Upper lobe of left lung (tissue), 6 donors: ENCODE measurements at regions not wholly inside any gene's neighbourhood (a gene's known extent, or its start where the extent isn't known, plus 50 kb on each side); places are given as distances from the start of the nearest gene placed in this dataset.

ENCODE experiments used
- ATAC-seq, 2 donors: fragments of 200-7000 bp; cut with Tn5 transposase; one replicate each; pipeline ENCODE4 v1.9.1; 2022; ENCODE audit warnings: mild to moderate bottlenecking in 2 of 2, moderate library complexity in 2 of 2; ENCODE audit not compliant: low FRiP score in 2 of 2
- DNase-seq, 2 donors: peaks; one replicate each; pipeline ENCODE4 v3.0.0-alpha.2; 2019 to 2020
- H3K27ac ChIP-seq, 4 donors: fragments of 200-600 bp; sonication (generic); one replicate each; pipeline ENCODE4 v1.5.1; 2016 to 2019
- H3K27me3 ChIP-seq, 4 donors: fragments of 200-600 bp; sonication (generic); one replicate each; pipeline ENCODE4 v1.5.1; 2017 to 2019
- H3K36me3 ChIP-seq, 4 donors: fragments of 200-600 bp; sonication (generic); one replicate each; pipeline ENCODE4 v1.5.1; 2016 to 2019
- H3K4me1 ChIP-seq, 4 donors: fragments of 200-600 bp; sonication (generic); one replicate each; pipeline ENCODE4 v1.5.1; 2018 to 2019
- H3K4me3 ChIP-seq, 4 donors: fragments of 200-600 bp; sonication (generic); one replicate each; pipeline ENCODE4 v1.5.1; 2017 to 2019; ENCODE audit warnings: mild to moderate bottlenecking in 2 of 4, moderate library complexity in 1 of 4
- H3K9me3 ChIP-seq, 4 donors: fragments of 200-600 bp; sonication (generic); one replicate each; pipeline ENCODE4 v1.5.1; 2018 to 2019
- EP300 ChIP-seq, 4 donors: sonication (generic); formaldehyde crosslinking; IDR thresholded peaks; one replicate each; pipeline ENCODE4 v1.5.1; 2017; ENCODE audit warnings: antibody characterized with exemption in 4 of 4, control low read depth in 2 of 4
- POLR2A ChIP-seq, 4 donors: fragments of 450-650 bp; IDR thresholded peaks; one replicate each; pipeline ENCODE4 v1.5.1; 2016 to 2017; ENCODE audit warnings: antibody characterized with exemption in 4 of 4, mild to moderate bottlenecking in 2 of 4
- POLR2AphosphoS5 ChIP-seq, 2 donors: sonication (generic); formaldehyde crosslinking; IDR thresholded peaks; one replicate each; pipeline ENCODE4 v1.5.1; 2017; ENCODE audit warnings: antibody characterized with exemption in 2 of 2
- WGBS, 2 donors: methylation state at CpG; one replicate each; pipeline ENCODE4 v1.1.5; 2017 to 2018; 5-methylcytosine and 5-hydroxymethylcytosine counted together
- TF ChIP-seq, protein P1 (sequence below), 6 experiments: fragments of 450-650 bp in 4 of 6; fragments of 200-600 bp in 2 of 6; sonication (generic) in 2 of 6; IDR thresholded peaks; one replicate each; pipeline ENCODE4 v1.5.1; 2016 to 2019; ENCODE audit warnings: antibody characterized with exemption in 6 of 6
- donor health status: DM: no; HTN: no; CAD: no; lungs with moderate emphysema.
- donor health status: DM: no; HTN: yes; CAD: no; lungs with severe emphysema.

- H3K27ac ChIP-seq = no peak overlapping the region
- no peak for TF ChIP-seq POLR2A (IDR thresholded peaks at IDR 0.05)
- H3K4me1 ChIP-seq = no peaks in the 10 kb centered on the region
- no peaks in the 10 kb centered on the region for H3K36me3 ChIP-seq
- 86 to 87% methylated on average over 4 of the region's 4 CpGs for WGBS, 2 donors
- no peaks in the 10 kb centered on the region for H3K9me3 ChIP-seq
- H3K4me3 ChIP-seq = no peak overlapping the region
- ATAC-seq = peak in 1 of 2 donors; percentile 26
- no peaks in the 10 kb centered on the region for H3K27me3 ChIP-seq
- no peak for DNase-seq
Measured at GRCh38 chr15:47582233-47582632, 135.1 kb upstream of the SEMA6D start.

- no peak for ATAC-seq
- Histone ChIP-seq H3K27ac (no peak overlapping the region), H3K9me3 (no peaks in the 10 kb centered on the region), H3K4me1 (no peaks in the 10 kb centered on the region), H3K27me3 (no peaks in the 10 kb centered on the region), H3K4me3 (no peak overlapping the region), H3K36me3 (no peaks in the 10 kb centered on the region)
- TF ChIP-seq EP300 (IDR thresholded peaks at IDR 0.05) = no peak
- TF ChIP-seq, protein P1, sequence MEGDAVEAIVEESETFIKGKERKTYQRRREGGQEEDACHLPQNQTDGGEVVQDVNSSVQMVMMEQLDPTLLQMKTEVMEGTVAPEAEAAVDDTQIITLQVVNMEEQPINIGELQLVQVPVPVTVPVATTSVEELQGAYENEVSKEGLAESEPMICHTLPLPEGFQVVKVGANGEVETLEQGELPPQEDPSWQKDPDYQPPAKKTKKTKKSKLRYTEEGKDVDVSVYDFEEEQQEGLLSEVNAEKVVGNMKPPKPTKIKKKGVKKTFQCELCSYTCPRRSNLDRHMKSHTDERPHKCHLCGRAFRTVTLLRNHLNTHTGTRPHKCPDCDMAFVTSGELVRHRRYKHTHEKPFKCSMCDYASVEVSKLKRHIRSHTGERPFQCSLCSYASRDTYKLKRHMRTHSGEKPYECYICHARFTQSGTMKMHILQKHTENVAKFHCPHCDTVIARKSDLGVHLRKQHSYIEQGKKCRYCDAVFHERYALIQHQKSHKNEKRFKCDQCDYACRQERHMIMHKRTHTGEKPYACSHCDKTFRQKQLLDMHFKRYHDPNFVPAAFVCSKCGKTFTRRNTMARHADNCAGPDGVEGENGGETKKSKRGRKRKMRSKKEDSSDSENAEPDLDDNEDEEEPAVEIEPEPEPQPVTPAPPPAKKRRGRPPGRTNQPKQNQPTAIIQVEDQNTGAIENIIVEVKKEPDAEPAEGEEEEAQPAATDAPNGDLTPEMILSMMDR (IDR thresholded peaks at IDR 0.05) = no peak
- no peak for TF ChIP-seq POLR2A (IDR thresholded peaks at IDR 0.05)
- TF ChIP-seq POLR2AphosphoS5 (IDR thresholded peaks at IDR 0.05) = no peak
- DNase-seq = no peak
- WGBS, 2 donors = 95 to 97% methylated on average over 3 of the region's 3 CpGs
Measured at GRCh38 chr15:47584316-47584715, 133.0 kb upstream of the SEMA6D start.

DNA sequence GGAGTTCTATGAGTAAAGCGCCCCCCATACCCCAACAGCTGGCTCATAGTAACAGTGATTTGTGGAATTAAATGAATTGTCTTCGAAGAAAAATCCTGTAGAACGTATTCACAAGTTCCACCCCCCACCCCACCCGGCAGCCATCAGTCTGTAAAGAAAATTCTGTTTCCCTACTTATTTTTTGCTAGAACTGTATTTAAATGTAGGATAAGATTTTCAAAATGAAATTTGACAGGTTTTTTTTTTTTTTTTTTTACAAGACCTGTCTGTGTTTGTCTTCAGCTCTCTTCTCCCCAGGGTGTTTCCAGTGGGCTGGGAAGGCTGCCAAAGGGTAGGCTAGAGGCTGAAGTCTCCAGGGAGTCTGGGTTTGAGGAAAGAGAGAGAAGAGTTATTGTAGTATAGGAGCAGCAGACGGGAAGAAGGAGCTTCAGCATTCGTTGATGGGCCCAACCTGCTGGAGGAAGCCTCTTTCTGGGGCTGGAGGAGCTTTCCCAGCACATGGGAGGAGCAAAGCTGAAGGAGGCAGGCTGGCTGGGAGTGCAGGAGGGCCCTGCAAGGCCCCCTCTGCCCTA, 130.6 kb upstream of the SEMA6D start:
- ATAC-seq (no peak), DNase-seq (peak in 1 of 2 donors; percentile 34)
- TF ChIP-seq, protein P1 (IDR thresholded peaks at IDR 0.05) = no peak
- TF ChIP-seq POLR2AphosphoS5 (IDR thresholded peaks at IDR 0.05) = no peak
- no peak for TF ChIP-seq EP300 (IDR thresholded peaks at IDR 0.05)
- no peak for TF ChIP-seq POLR2A (IDR thresholded peaks at IDR 0.05)
- Histone ChIP-seq H3K27ac (no peak overlapping the region), H3K27me3 (no peaks in the 10 kb centered on the region), H3K4me1 (no peaks in the 10 kb centered on the region), H3K36me3 (no peaks in the 10 kb centered on the region), H3K9me3 (no peaks in the 10 kb centered on the region), H3K4me3 (no peak overlapping the region)
- 80 to 84% methylated on average over 6 of the region's 6 CpGs for WGBS, 2 donors

GRCh38 chr15:47587940-47588802, 129.1 kb upstream of the SEMA6D start:
- DNase-seq (no peak), ATAC-seq (peak in 1 of 2 donors; percentile 71)
- TF ChIP-seq POLR2A (IDR thresholded peaks at IDR 0.05) = no peak
- no peak for TF ChIP-seq EP300 (IDR thresholded peaks at IDR 0.05)
- TF ChIP-seq POLR2AphosphoS5 (IDR thresholded peaks at IDR 0.05) = no peak
- TF ChIP-seq, protein P1 (IDR thresholded peaks at IDR 0.05) = no peak
- H3K27ac ChIP-seq = no peak overlapping the region
- H3K36me3 ChIP-seq = no peaks in the 10 kb centered on the region
- H3K9me3 ChIP-seq = no peaks in the 10 kb centered on the region
- WGBS, 2 donors = 81% methylated on average over 6 of the region's 6 CpGs
- H3K4me3 ChIP-seq = no peak overlapping the region
- no peaks in the 10 kb centered on the region for H3K27me3 ChIP-seq
- no peaks in the 10 kb centered on the region for H3K4me1 ChIP-seq

DNA sequence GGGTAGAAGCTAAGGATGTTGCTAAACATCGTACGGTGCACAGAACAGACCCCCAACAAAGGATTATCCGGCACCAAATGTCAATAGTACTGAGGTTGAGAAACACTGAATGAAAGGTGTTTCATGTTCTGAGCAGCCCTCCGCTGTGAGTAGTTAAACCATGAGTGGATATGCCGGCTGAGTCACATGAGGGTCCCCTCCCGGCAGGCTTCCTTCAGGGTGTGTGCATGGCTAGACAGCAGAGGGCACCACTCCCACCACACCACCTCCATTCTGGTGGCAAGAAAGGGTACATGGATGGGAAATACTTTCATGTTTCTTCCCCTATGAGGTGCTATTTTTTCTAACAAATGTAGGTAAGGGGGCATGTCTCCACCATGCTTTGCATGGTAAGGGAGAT, 128.3 kb upstream of the SEMA6D start:
- DNase-seq (no peak), ATAC-seq (no peak)
- H3K27me3 ChIP-seq = no peaks in the 10 kb centered on the region
- no peak for TF ChIP-seq POLR2A (IDR thresholded peaks at IDR 0.05)
- no peak for TF ChIP-seq POLR2AphosphoS5 (IDR thresholded peaks at IDR 0.05)
- TF ChIP-seq EP300 (IDR thresholded peaks at IDR 0.05) = no peak
- TF ChIP-seq, protein P1 (IDR thresholded peaks at IDR 0.05) = no peak
- WGBS, 2 donors = 90 to 94% methylated on average over 6 of the region's 6 CpGs
- H3K4me1 ChIP-seq = no peaks in the 10 kb centered on the region
- H3K4me3 ChIP-seq = no peak overlapping the region
- no peak overlapping the region for H3K27ac ChIP-seq
- no peaks in the 10 kb centered on the region for H3K36me3 ChIP-seq
- H3K9me3 ChIP-seq = no peaks in the 10 kb centered on the region
